H1 (cell line): ENCODE measurements at regions not wholly inside any gene's neighbourhood (a gene's known extent, or its start where the extent isn't known, plus 50 kb on each side); places are given as distances from the start of the nearest gene placed in this dataset.

Source experiments
- CTCF ChIA-PET: fragments of 300-600 bp; sonication (Branson Sonifier 250); formaldehyde crosslinking; loops from one replicate; lab custom pipeline; 2021; ENCODE audit not compliant: partially characterized antibody; lab: Charles Lee
- POLR2A ChIA-PET: fragments of 300-600 bp; sonication (Branson Sonifier 250); formaldehyde crosslinking; loops from one replicate; lab custom pipeline; 2021; ENCODE audit warnings: inconsistent platforms; ENCODE audit not compliant: partially characterized antibody; lab: Charles Lee
- DNase-seq, 2 experiments: peaks; one replicate each; pipeline versions ENCODE4 v3.0.0 to v3.0.0-alpha.2; 2010 to 2022; ENCODE audit warnings: low spot score in 2 of 2, low read depth in 1 of 2, mixed read lengths in 1 of 2
- FAIRE-seq: peaks from 2 replicates; lab custom pipeline; 2011; peaks lifted over from hg19 to GRCh38; lab: Jason Lieb, UNC
- H2AFZ ChIP-seq: 2 replicates; pipeline ENCODE4 v1.8.1; 2012; ENCODE audit warnings: low read length, inconsistent platforms
- H2AK5ac ChIP-seq: 2 replicates; pipeline ENCODE4 v1.6.1; 2013; ENCODE audit warnings: low read depth, low read length
- H2BK120ac ChIP-seq: replicated peaks from 2 replicates; pipeline ENCODE3; 2013; ENCODE audit warnings: low read depth, low read length, inconsistent platforms
- H2BK12ac ChIP-seq: 2 replicates; pipeline ENCODE4 v1.6.1; 2013; ENCODE audit warnings: low read depth, low read length
- H2BK15ac ChIP-seq: 2 replicates; pipeline ENCODE4 v1.6.1; 2013; ENCODE audit warnings: low read length
- H2BK20ac ChIP-seq: 2 replicates; pipeline ENCODE4 v1.6.1; 2013; ENCODE audit warnings: low read length
- H2BK5ac ChIP-seq: 2 replicates; pipeline ENCODE4 v1.6.1; 2013; ENCODE audit warnings: low read depth, low read length
- H3K14ac ChIP-seq: 2 replicates; pipeline ENCODE4 v1.6.1; 2013; ENCODE audit warnings: inconsistent platforms; ENCODE audit not compliant: insufficient read length
- H3K18ac ChIP-seq: 2 replicates; pipeline ENCODE4 v1.6.1; 2013; ENCODE audit warnings: low read length; ENCODE audit errors: extremely low read depth
- H3K23ac ChIP-seq: 2 replicates; pipeline ENCODE4 v1.6.1; 2013; ENCODE audit warnings: inconsistent platforms; ENCODE audit not compliant: insufficient read length
- H3K23me2 ChIP-seq: 2 replicates; pipeline ENCODE4 v1.6.1; 2013; ENCODE audit warnings: low read depth, low read length
- H3K27ac ChIP-seq: 2 replicates; pipeline ENCODE4 v1.6.1; 2011; ENCODE audit warnings: low read depth, low read length, inconsistent platforms
- H3K27me3 ChIP-seq, 4 experiments: replicated peaks in 1 of 4; 1 replicate in 1 of 4; 2 replicates in 3 of 4; pipeline versions ENCODE4 v1.6.1 to v1.8.1; 2011 to 2013; ENCODE audit warnings: low read length in 3 of 4, mild to moderate bottlenecking in 3 of 4, inconsistent platforms in 2 of 4, mixed read lengths in 2 of 4, moderate library complexity in 1 of 4; ENCODE audit not compliant: control insufficient read depth in 3 of 4, insufficient read depth in 3 of 4; ENCODE audit errors: extremely low read depth in 1 of 4
- H3K36me3 ChIP-seq, 4 experiments: 2 replicates each; pipeline versions ENCODE4 v1.6.1 to v1.8.1; 2011 to 2013; ENCODE audit warnings: mild to moderate bottlenecking in 4 of 4, low read length in 3 of 4, moderate library complexity in 2 of 4, control low read depth in 1 of 4, inconsistent platforms in 1 of 4; ENCODE audit not compliant: insufficient read depth in 4 of 4, control insufficient read depth in 2 of 4
- H3K4ac ChIP-seq: replicated peaks from 2 replicates; pipeline ENCODE3; 2013; ENCODE audit warnings: low read length, low read depth, mixed read lengths, inconsistent platforms; ENCODE audit not compliant: insufficient read length
- H3K4me1 ChIP-seq, 4 experiments: replicated peaks in 1 of 4; 1 replicate in 1 of 4; 2 replicates in 3 of 4; pipeline versions ENCODE4 v1.6.1 to v1.8.1; 2011 to 2013; ENCODE audit warnings: low read length in 3 of 4, inconsistent platforms in 2 of 4, mixed read lengths in 1 of 4; ENCODE audit not compliant: insufficient read depth in 4 of 4, control insufficient read depth in 3 of 4
- H3K4me2 ChIP-seq, 2 experiments: 2 replicates each; pipeline versions ENCODE4 v1.6.1 to v1.8.1; 2011 to 2013; ENCODE audit warnings: low read depth in 2 of 2, low read length in 2 of 2, control low read depth in 1 of 2, inconsistent platforms in 1 of 2, mild to moderate bottlenecking in 1 of 2; ENCODE audit not compliant: insufficient read depth in 1 of 2
- H3K4me3 ChIP-seq, 4 experiments: fragments of 200-600, 300-600 bp in 1 of 4; sonication (generic), shearing (Covaris generic), sonication (Bioruptor Twin) in 1 of 4; 2 replicates each; pipeline versions ENCODE4 v1.5.1 to v1.8.1; 2011 to 2016; ENCODE audit warnings: low read length in 4 of 4, low read depth in 3 of 4, control low read depth in 2 of 4, inconsistent platforms in 2 of 4, mild to moderate bottlenecking in 2 of 4, mixed read lengths in 1 of 4, moderate library complexity in 1 of 4; ENCODE audit not compliant: insufficient read depth in 2 of 4; ENCODE audit errors: extremely low read depth in 1 of 4
- H3K56ac ChIP-seq: replicated peaks from 2 replicates; pipeline ENCODE3; 2013; ENCODE audit warnings: low read depth, mild to moderate bottlenecking, mixed read lengths, low read length, inconsistent platforms; ENCODE audit not compliant: insufficient read length
- H3K79me1 ChIP-seq: 2 replicates; pipeline ENCODE4 v1.6.1; 2013; ENCODE audit warnings: low read depth, low read length, control low read depth
- H3K79me2 ChIP-seq, 2 experiments: 2 replicates each; pipeline versions ENCODE4 v1.6.1 to v1.8.1; 2012 to 2013; ENCODE audit warnings: low read length in 2 of 2, mild to moderate bottlenecking in 2 of 2, inconsistent platforms in 1 of 2; ENCODE audit not compliant: insufficient read depth in 2 of 2, control insufficient read depth in 1 of 2
- H3K9ac ChIP-seq, 4 experiments: replicated peaks in 1 of 4; 1 replicate in 1 of 4; 2 replicates in 3 of 4; pipeline versions ENCODE4 v1.6.1 to v1.8.1; 2011 to 2013; ENCODE audit warnings: low read depth in 3 of 4, low read length in 3 of 4, control low read depth in 2 of 4, mild to moderate bottlenecking in 2 of 4, moderate library complexity in 2 of 4, inconsistent platforms in 1 of 4; ENCODE audit errors: extremely low read depth in 1 of 4
- H3K9me3 ChIP-seq, 2 experiments: 2 replicates each; pipeline versions ENCODE4 v1.6.1 to v1.8.1; 2012 to 2013; ENCODE audit warnings: mild to moderate bottlenecking in 2 of 2, moderate library complexity in 2 of 2, control low read depth in 1 of 2, inconsistent platforms in 1 of 2, low read depth in 1 of 2, low read length in 1 of 2, mixed read lengths in 1 of 2; ENCODE audit not compliant: insufficient read depth in 2 of 2
- H4K20me1 ChIP-seq, 2 experiments: replicated peaks in 1 of 2; 2 replicates each; pipeline versions ENCODE3 to v1.8.1; 2011 to 2013; ENCODE audit warnings: inconsistent platforms in 2 of 2, low read length in 2 of 2, mild to moderate bottlenecking in 1 of 2; ENCODE audit not compliant: insufficient read depth in 2 of 2, control insufficient read depth in 1 of 2
- H4K5ac ChIP-seq: 2 replicates; pipeline ENCODE4 v1.6.1; 2013; ENCODE audit warnings: low read length, low read depth, mixed read lengths, inconsistent platforms; ENCODE audit not compliant: insufficient read length
- H4K8ac ChIP-seq: 2 replicates; pipeline ENCODE4 v1.8.0; 2013; ENCODE audit warnings: mild to moderate bottlenecking, moderate library complexity, low read length, inconsistent platforms; ENCODE audit not compliant: insufficient read depth; ENCODE audit errors: extremely low read depth
- H4K91ac ChIP-seq: replicated peaks from 2 replicates; pipeline ENCODE3; 2013; ENCODE audit warnings: low read length, mixed read lengths, inconsistent platforms; ENCODE audit not compliant: insufficient read length
- ATF2 ChIP-seq: IDR thresholded peaks from 2 replicates; pipeline ENCODE4 v1.6.1; 2012; ENCODE audit warnings: low read length, inconsistent platforms
- BRCA1 ChIP-seq: IDR thresholded peaks from 2 replicates; pipeline ENCODE4 v1.6.1; 2012; ENCODE audit warnings: low read depth, low read length, improper control_type of control experiment
- CREB1 ChIP-seq: IDR thresholded peaks from 2 replicates; pipeline ENCODE4 v1.6.1; 2012; ENCODE audit warnings: inconsistent platforms
- KDM5A ChIP-seq: fragments of 200-600 bp; IDR thresholded peaks from 2 replicates; pipeline ENCODE4 v1.7.1; 2012; ENCODE audit warnings: mild to moderate bottlenecking, low read length, inconsistent platforms, mixed read lengths
- MAFK ChIP-seq: IDR thresholded peaks from 2 replicates; pipeline ENCODE4 v1.6.1; 2012; ENCODE audit warnings: low read depth, mild to moderate bottlenecking, improper control_type of control experiment, low read length

GRCh38 chr4:124227981-124228380 is 484.6 kb downstream of the ANKRD50 start:
- H3K27me3 ChIP-seq, result no peaks in the 10 kb centered on the region
- H3K18ac ChIP-seq, result no peak overlapping the region
- no peaks in the 10 kb centered on the region for H4K20me1 ChIP-seq
- H3K4ac ChIP-seq, result no peak overlapping the region
- ChIA-PET POLR2A (no interaction called here), CTCF (no interaction called here)
- H2AK5ac ChIP-seq, result no peak overlapping the region
- DNase-seq (no peak), FAIRE-seq (no peak)
- no peak overlapping the region for H2BK20ac ChIP-seq
- H2BK120ac ChIP-seq, result no peak overlapping the region
- H2BK15ac ChIP-seq, result no peak overlapping the region
- H4K8ac ChIP-seq, result no peak overlapping the region
- no peak overlapping the region for H3K56ac ChIP-seq
- TF ChIP-seq MAFK (peak; percentile 51; the same call in 1 of the 2 replicates), ATF2 (no peak), KDM5A (no peak), BRCA1 (no peak), CREB1 (no peak)
- H3K14ac ChIP-seq, result no peak overlapping the region
- no peak overlapping the region for H2BK5ac ChIP-seq
- no peaks in the 10 kb centered on the region for H3K79me1 ChIP-seq
- no peaks in the 10 kb centered on the region for H3K9me3 ChIP-seq
- no peak overlapping the region for H4K5ac ChIP-seq
- H3K4me3 ChIP-seq, result no peak overlapping the region
- no peak overlapping the region for H4K91ac ChIP-seq
- H3K23me2 ChIP-seq, result no peaks in the 10 kb centered on the region
- H3K4me1 ChIP-seq, result no peaks in the 10 kb centered on the region
- H2AFZ ChIP-seq, result no peak overlapping the region
- no peak overlapping the region for H3K27ac ChIP-seq
- no peaks in the 10 kb centered on the region for H3K79me2 ChIP-seq
- H3K23ac ChIP-seq, result no peak overlapping the region
- no peak overlapping the region for H3K9ac ChIP-seq
- no peaks in the 10 kb centered on the region for H3K36me3 ChIP-seq
- H3K4me2 ChIP-seq, result no peak overlapping the region
- no peak overlapping the region for H2BK12ac ChIP-seq
